Glomerular visceral epithelial cell (primary cell): ENCODE measurements at regions not wholly inside any gene's neighbourhood (a gene's known extent, or its start where the extent isn't known, plus 50 kb on each side); places are given as distances from the start of the nearest gene placed in this dataset.

Experiments used
- DNase-seq: peaks from one replicate; pipeline ENCODE4 v3.0.0-alpha.2; 2016; ENCODE audit errors: extremely low spot score

GRCh38 chr2:34980689-34981088 is 1374.9 kb upstream of the CRIM1 start:
- no peak for DNase-seq

- DNase-seq, result no peak
These were observed 1376.4 kb upstream of the CRIM1 start for GRCh38 chr2:34979148-34979547.

GRCh38 chr2:34961822-34962221 is 1362.7 kb upstream of the FAM98A start:
- no peak for DNase-seq

- no peak for DNase-seq
These were observed 1355.7 kb upstream of the FAM98A start for GRCh38 chr2:34954758-34955157.

GRCh38 chr2:34950797-34951196 is 1351.7 kb upstream of the FAM98A start:
- no peak for DNase-seq

DNA sequence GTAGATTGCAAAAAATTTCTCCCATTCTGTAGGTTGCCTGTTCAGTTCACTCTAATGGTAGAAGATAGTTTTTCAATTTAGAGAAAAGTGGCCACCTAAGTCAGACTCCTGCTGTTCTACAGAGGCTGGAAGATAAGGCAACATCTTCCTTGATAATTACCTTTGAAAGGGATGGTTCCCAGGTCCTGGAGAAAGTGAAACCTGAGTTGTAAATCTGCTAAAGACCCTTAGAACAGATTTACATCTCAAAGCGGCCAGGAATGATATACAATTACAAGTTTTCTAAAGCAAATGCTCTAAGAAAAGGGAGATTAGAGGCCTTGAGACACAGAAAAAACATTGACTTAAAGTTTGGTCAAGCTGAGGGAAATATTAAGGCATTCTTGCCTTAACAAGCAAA is 1350.2 kb upstream of the FAM98A start:
- no peak for DNase-seq

GRCh38 chr2:34936089-34936488 is 1337.0 kb upstream of the FAM98A start:
- no peak for DNase-seq

- no peak for DNase-seq
These were observed 1313.0 kb upstream of the FAM98A start for GRCh38 chr2:34912084-34912483.

DNA sequence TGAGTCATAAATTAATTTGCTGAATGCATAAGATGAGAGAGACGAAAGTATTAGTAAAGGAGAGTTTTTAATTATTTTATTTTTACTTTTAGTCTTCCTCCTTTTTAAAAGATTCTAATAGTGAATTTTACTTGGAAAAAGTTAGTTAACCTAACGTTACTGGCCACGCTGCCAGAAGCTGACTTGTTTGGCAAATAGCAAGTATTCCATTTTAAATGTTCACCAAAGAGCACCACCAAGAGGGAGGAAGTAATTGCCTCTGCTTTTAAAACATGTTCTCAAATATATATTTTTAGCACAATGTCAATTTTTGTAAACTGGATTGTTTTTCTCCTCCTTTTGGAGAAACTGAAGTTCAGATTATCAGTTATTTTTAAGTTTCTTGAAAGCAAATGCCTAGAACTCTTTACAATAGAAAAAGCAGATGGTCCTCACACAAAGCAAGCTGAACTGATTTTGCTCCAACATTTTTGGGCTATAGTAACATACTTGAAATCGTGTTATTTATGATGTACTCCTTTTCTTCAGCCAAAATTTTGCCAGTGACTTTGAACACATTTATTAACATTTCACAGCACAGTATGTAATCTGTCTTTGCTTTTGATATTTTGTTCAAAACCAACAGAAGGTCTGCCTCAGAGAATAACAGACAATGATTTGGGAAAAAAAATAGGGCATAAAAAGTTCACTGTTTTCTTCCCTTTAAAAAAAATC is 1311.0 kb upstream of the FAM98A start:
- no peak for DNase-seq

DNA sequence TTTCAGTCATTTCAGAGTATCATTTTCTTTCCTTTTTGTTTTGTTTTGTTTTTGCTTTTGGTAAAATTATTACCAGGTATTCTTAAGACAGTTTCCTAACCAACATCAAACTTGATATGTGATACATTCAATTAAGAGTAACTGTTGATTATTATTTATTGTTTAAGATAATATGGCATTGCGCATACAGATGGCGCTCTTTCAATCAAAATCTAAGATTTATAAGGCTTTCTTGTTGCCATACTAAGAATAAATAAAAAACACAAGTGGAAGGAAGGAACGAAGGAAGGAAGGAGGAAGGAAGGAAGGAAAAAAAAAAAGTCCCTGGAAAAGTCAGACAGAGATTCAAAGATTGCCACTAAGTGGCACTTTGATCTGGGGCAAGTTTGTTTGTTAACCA is 1308.7 kb upstream of the FAM98A start:
- no peak for DNase-seq

DNA sequence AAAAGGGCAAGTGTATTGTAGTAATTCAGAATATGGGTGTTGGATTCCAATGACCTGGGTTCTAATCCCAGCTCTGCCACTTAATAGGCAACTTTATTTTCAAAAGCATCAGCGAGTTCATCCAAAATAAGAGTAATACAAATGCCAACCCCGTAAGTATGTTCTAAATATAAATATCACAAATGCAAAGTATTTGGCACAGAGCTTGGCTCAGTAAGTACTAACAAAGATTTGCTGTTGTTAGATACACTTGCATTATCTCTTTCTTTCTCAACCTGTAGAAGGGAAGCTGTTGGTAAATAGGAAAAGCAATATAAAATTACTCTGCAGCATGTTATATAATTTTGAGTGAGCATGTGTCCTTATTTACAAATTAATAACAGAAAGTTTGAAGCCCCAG is 1302.6 kb upstream of the FAM98A start:
- DNase-seq, result no peak

- DNase-seq, result peak; percentile 2
These were observed 1300.0 kb upstream of the FAM98A start for GRCh38 chr2:34899079-34899478.

DNA sequence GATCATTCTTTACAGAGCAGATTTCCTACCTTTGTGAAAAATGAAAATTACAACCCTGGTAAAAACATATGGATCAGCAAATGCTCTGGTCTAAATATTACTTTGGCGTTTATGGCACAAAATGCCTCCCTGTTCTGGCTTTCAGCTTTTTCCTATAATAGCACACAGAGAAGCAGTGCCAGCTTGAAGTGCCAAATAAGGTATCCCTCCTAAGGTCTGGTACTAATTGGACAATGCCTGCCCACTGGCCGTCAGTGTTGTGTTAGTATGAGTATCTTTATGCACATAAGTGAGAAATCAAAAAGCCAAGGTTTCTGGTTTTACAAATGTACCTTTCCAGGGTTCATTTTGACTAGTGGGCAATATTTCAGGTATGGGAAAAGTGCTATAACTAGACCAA is 1293.7 kb upstream of the FAM98A start:
- no peak for DNase-seq

GRCh38 chr2:34892256-34892655 is 1293.2 kb upstream of the FAM98A start:
- DNase-seq, result no peak

DNA sequence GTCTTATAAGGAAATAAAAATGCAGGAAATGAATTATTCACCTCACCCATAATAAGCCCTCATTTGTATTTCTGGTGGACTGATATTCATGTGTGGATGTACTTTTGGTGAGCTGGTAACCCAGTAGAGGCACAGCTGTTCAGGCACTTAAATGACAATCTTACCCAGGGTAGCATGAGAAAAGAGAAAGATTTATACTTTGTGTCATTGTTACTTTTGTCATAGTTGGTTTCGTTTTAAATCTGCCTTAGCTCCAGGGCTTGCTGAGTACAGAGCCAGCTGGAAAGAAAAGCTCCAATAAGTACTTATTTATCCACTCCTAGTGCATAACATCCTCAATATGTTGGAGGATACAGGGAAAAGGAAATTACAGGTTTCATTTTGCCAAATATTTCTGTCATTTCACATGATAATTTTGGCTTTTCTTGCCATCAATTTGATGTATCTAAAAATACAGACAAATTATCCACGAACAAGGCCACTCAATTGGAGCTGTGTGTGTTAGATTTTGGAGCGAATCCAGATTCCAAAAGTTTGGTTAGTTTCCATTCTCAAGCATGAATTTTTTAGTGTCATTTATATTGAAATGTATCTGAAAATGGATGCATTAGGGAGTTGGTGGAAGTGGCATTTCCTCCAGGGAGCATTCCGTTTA is 1276.1 kb upstream of the FAM98A start:
- DNase-seq, result no peak

DNA sequence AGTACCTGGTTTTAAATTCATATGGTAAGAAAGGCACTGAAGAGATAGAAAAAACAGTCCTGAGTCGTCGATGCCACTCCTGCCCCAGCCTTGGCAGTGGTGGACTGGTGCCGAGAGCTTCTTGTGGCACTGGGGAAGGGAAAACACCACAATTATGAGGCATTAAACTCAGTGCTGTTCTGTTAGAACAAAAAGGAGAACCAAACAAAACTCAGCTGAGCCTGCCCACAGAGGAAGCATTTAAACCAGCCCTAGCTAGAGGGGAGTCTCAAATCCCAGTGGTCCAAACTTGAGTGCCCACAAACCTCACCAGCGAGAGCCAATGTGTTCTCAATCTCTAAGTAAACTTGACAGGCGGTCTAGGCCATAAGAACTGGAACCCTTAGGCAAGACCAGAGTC is 1254.5 kb upstream of the FAM98A start:
- no peak for DNase-seq

- DNase-seq, result no peak
These were observed 1252.7 kb upstream of the FAM98A start for GRCh38 chr2:34851804-34852203.

- DNase-seq, result no peak
These were observed 1250.7 kb upstream of the FAM98A start for GRCh38 chr2:34849827-34850226.

DNA sequence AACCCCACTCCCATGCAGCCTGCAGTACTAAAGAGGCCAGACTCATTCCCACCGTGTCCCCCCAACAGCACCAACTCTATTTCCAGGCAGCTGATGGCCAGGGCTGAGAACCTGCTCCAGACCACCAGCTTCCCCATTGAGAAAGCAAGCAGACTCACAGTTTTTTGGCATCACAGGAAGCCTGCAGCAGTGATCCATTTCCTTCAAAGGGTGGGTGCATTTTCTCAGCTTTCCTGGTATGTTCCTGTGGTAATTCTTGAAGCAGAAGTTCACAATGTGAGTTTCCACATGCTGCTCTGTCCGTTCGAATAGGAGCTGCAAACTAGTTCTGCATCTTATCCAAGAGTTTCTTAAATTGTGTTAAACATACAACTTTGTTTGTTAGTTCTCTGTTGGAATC is 1249.6 kb upstream of the FAM98A start:
- no peak for DNase-seq

DNA sequence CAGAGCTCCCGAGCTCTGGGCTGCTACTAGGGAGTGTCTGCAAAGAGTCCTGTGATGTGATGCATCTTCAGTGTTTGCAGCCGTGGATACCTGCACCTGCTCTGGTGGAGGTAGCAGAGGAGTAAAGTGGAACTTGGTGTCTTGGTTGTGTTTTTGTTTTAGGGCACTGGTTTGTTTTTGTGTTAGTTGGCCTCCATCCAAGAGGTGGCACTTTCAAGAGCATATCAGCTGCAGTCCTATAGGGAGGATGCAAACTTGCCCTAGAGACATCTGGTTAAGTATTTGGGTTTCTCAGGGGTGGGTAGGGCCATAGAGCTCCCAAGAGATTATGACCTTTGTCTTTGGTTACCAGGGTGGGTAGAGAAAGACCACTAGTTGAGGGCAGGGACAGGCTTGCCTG is 1249.0 kb upstream of the FAM98A start:
- DNase-seq, result no peak

- DNase-seq, result no peak
These were observed 1245.5 kb upstream of the FAM98A start for GRCh38 chr2:34844629-34845028.

- no peak for DNase-seq
These were observed 1239.3 kb upstream of the FAM98A start for GRCh38 chr2:34838408-34838807.

DNA sequence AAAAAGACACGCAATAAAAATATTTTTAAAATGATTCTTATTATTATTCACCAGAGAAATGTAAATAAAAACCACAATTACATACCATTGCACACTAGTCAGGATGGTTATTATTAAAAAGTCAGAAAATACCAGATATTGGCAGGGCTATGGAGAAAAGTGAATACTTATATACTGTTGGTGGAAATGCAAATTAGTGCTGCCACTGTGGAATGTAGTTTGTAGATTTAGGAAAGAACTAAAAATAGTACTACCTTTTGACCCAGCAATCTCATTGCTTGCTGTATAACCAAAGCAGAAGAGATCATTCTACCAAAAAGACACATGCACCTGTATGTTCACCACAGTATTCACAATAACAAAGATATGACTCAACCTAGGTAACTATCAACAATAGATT is 1237.3 kb upstream of the FAM98A start:
- DNase-seq, result no peak

- DNase-seq, result no peak
These were observed 1232.0 kb upstream of the FAM98A start for GRCh38 chr2:34831096-34831495.
